Right lobe of liver (tissue), 4 donors: ENCODE measurements at regions not wholly inside any gene's neighbourhood (a gene's known extent, or its start where the extent isn't known, plus 50 kb on each side); places are given as distances from the start of the nearest gene placed in this dataset.

Experiments used
- POLR2A ChIP-seq: fragments of 450-650 bp; IDR thresholded peaks from one replicate; pipeline ENCODE4 v1.6.1; 2017; ENCODE audit warnings: antibody characterized with exemption, mild to moderate bottlenecking
- TF ChIP-seq, protein P1 (sequence below), 4 donors: fragments of 200-600 bp in 3 of 4; fragments of 450-650 bp in 1 of 4; IDR thresholded peaks; one replicate each; pipeline versions ENCODE4 v1.5.1 to v1.8.0; 2016 to 2022; ENCODE audit warnings: antibody characterized with exemption in 4 of 4, mild to moderate bottlenecking in 2 of 4
- donor health status: DM: no; HTN: no; CAD: no.
- donor health status: DM: no; HTN: no; CAD: no.
- donor health status: DM: no; HTN: yes; CAD: no.

DNA sequence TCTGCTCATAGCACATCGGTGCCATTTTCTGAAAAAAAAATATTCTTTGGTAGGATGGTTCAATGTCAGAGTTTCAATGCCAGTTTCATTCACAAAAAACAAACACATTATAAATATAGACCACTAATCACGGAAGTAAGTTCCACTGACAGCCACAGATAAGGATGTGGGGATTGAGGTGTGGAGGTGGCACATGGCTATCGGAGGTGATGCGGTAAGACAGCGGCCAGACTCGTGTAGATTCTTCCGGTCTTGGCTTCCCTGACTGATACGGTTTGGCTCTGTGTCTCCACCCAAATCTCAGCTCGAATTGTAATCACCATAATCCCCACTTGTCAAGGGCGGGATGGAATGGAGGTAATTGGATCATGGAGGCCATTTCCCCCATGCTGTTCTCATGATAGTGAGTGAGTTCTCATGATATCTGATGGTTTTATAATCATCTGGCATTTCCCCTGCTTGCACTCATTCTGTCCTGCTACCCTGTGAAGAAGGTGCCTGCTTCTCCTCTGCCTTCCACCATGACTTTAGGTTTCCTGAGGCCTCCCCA is 693.4 kb downstream of the VRK1 start:
- no peak for TF ChIP-seq POLR2A
- TF ChIP-seq, protein P1, sequence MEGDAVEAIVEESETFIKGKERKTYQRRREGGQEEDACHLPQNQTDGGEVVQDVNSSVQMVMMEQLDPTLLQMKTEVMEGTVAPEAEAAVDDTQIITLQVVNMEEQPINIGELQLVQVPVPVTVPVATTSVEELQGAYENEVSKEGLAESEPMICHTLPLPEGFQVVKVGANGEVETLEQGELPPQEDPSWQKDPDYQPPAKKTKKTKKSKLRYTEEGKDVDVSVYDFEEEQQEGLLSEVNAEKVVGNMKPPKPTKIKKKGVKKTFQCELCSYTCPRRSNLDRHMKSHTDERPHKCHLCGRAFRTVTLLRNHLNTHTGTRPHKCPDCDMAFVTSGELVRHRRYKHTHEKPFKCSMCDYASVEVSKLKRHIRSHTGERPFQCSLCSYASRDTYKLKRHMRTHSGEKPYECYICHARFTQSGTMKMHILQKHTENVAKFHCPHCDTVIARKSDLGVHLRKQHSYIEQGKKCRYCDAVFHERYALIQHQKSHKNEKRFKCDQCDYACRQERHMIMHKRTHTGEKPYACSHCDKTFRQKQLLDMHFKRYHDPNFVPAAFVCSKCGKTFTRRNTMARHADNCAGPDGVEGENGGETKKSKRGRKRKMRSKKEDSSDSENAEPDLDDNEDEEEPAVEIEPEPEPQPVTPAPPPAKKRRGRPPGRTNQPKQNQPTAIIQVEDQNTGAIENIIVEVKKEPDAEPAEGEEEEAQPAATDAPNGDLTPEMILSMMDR (IDR thresholded peaks at IDR 0.05) = no peak
